ENCODE measurements at regions not wholly inside any gene's neighbourhood (a gene's known extent, or its start where the extent isn't known, plus 50 kb on each side); places are given as distances from the start of the nearest gene placed in this dataset.

- no peak for TF ChIP-seq POLR2AphosphoS5 (IDR thresholded peaks at IDR 0.05; ENCODE audit: insufficient read depth, low read depth, low read length)
- no peak for TF ChIP-seq POLR2A (IDR thresholded peaks at IDR 0.05; ENCODE audit: low read depth, low read length)
Measured at GRCh38 chr9:104240890-104241289, 146.8 kb downstream of the SMC2 start.

Data from endothelial cell of umbilical vein (primary cell).